NCI-H2081 (cell line): ENCODE measurements at regions not wholly inside any gene's neighbourhood (a gene's known extent, or its start where the extent isn't known, plus 50 kb on each side); places are given as distances from the start of the nearest gene placed in this dataset.

ENCODE experiments used
- DNase-seq, 2 experiments: peaks; one replicate each; lab custom pipeline; 2025; lab: John Stamatoyannopoulos, UW

DNA sequence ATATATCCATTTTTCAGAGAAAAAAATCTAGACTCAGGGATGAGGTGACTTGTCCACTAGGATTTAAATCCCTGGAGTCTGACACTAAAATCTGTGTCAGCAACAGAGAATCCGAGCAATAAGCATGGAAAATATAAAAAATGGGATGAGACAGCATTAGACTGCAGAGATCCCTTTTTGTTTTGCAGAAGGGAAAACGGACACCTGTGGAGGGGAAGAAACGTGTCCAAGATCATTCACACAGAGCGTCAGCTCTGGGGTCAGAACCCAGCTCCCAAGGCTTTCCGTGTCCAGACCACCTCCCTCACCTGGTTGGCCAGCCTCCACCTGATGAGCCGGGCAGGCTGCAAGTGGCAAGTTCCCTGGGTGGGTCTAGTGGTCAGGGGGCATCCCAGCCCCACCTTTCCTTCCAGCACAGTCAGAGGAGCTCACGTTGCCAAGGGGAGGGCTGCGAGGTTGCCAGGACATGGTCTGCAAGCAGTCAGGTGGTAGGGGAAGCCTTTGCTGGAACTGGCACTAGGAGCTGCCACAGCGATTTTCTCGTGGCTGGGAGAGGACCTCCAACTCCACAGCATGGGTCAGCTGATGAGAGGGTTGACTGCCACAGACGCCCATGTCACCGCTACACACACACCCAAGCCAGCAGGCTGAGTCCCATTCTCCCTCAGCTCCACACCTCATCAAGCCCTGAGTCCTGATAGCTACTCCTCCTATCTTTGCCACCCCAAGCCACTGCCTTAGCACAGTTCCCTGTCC, 65.9 kb upstream of the CPLX2 start:
- no peak for DNase-seq

DNA sequence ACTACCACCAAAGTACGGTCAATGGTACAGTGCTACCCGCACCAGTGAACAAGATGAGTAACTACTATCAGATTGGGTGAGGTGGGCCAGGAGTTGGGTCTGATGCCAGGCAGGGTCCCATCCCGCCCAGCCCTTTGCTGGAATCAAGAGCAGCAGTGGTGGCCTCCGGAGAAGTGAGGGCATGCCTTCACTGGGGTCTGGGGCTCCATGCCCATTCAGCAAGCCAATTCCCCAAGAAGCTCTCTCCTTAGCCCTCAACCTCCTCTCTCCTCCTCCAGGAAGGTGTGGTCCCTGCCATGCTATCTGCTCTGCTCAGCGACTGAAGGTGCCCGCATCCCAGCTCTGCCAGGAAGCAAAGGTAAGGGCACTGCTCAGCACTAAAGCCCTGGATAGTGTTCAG, 62.7 kb upstream of the CPLX2 start:
- no peak for DNase-seq

- DNase-seq = no peak
These were observed 61.8 kb upstream of the CPLX2 start for GRCh38 chr5:175809531-175810121.

DNA sequence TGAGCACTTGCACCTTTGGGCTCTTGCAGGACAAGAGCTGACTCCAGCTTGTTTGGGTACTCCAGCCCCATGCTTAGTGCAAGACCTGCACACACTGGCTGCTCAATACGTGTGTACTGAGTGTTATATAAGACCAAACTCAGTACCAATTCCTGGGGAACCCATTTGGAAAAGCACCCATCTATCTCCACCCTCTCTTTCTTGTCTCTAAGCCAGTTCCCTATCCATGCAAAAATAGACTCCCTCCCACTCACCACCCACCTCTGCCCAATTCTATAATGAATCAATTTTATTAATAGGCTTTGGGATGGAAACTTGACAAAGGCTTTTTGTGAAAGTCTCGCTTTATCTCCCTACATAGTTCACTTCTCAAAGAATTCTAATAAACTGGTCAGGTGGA, 60.9 kb upstream of the CPLX2 start:
- DNase-seq = no peak

- DNase-seq = no peak
These were observed 59.8 kb upstream of the CPLX2 start for GRCh38 chr5:175811589-175811988.

- DNase-seq = no peak
These were observed 57.3 kb upstream of the CPLX2 start for GRCh38 chr5:175813943-175814630.

DNA sequence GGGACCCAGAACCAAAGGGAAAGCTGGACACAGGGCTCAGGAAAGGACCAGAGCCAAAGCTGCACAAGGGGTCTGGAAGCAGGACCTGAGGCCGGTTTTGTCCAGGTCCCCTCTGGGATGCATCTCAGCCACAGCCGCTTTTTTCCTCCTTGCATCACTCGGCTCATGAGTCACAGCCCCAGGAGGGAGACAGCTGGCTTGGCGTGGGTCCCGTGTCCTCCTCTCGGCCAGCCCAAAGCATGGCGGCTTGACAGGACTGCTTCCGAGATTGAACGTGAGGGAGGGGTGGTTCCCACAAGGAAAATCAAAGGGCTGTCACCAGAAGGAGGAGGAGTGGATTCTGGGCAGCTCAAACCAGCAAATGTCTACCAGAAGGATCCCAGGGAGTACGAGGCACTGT, 56.7 kb upstream of the CPLX2 start:
- no peak for DNase-seq

DNA sequence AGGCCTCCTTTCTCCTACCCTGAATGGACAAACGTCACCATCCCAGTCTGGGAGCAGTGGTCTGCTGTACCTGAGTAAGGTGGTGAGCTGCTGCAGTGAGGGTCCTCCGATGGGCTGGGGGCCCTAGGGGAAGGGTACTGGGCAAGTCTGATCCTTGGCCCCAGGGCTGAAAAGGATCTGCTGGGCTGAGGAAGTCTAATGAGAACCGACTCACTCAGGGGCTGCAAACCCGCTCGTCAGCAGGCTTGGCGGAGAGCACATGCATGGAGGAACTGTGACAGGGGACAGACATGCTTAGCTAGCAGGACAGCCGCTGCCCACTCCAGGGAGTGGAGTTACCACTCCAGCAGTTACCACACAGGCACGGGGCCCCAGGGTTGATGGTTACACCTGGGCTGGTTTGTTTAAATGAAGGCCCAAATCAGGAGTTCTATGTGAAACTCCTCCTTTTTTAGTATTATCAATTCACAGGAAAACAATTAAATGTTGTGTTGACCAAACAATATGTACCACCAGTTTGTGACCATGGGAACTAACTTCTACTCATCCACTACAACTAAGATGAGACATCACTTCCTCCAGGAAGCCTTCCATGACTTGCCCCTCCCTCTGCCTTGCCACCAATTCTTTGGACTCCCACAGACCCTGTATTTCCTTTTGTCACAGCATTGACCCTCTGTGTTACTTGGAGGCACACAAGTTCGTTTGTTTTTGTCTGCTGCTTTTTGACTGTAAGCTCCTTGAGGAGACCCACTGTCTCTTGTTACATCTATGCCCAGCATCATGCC, 56.1 kb upstream of the CPLX2 start:
- DNase-seq = no peak

DNA sequence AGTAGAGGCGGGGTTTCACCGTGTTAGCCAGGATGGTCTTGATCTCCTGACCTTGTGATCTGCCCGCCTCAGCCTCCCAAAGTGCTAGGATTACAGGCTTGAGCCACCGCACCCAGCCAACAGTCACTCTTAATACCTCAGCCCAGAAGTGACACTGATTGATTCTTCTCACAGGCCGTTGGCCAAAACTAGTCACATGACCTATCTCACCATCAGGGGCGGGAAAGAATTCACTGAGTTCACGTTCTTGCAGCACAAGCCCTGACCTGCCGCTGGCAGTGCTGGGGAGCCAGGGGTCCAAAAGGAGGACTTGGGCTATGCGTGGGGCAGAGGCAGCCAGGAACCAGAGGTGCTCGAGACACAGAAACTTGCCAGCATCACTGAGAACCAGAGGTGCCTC, 55.0 kb upstream of the CPLX2 start:
- no peak for DNase-seq

GRCh38 chr5:175819090-175819425, 52.3 kb upstream of the CPLX2 start:
- no peak for DNase-seq

- no peak for DNase-seq
These were observed 51.1 kb upstream of the CPLX2 start for GRCh38 chr5:175820230-175820629.
